Gastrocnemius medialis (tissue), 4 donors: ENCODE measurements at regions not wholly inside any gene's neighbourhood (a gene's known extent, or its start where the extent isn't known, plus 50 kb on each side); places are given as distances from the start of the nearest gene placed in this dataset.

Source experiments
- POLR2A ChIP-seq, 2 donors: fragments of 450-650 bp; IDR thresholded peaks; one replicate each; pipeline ENCODE4 v1.6.1; 2017; ENCODE audit warnings: antibody characterized with exemption in 2 of 2, mild to moderate bottlenecking in 2 of 2, moderate library complexity in 2 of 2
- TF ChIP-seq, protein P1 (sequence below), 5 experiments: fragments of 450-650 bp in 3 of 5; fragments of 200-600 bp in 2 of 5; sonication (generic) in 2 of 5; IDR thresholded peaks in 4 of 5; conservative IDR thresholded peaks in 1 of 5; 1 replicate in 4 of 5; 2 replicates in 1 of 5; pipeline ENCODE4 v1.5.1; 2016 to 2019; ENCODE audit warnings: antibody characterized with exemption in 5 of 5, mild to moderate bottlenecking in 3 of 5, moderate library complexity in 3 of 5

DNA sequence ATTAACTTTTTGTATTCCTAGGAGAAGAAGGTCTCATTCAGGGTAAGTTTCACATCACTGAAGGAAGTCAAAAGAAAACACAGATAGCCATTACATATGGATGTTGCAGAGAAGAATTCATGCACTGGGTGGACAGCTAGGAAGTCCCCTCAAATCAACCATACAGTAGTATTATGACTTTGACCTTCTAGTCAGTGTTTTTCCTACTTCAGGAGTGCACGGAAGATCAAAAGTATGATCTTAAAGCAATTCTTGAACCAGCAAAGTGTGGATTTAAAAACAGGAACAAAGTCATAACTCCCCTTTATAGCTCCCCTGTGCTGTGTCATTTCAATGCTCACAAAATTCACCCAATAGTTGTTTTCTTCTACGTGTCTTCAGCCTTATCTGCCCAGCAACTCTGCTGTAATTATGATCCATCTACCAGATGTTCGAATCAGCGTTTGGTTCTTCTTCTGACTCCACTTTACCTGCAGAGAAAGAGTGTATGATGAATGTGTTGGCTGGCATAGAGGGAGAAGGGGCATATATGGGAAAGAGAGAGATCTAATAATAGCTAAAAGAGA is 118.1 kb upstream of the MEIS2 start:
- TF ChIP-seq POLR2A (IDR thresholded peaks at IDR 0.05): no peak
- TF ChIP-seq, protein P1, sequence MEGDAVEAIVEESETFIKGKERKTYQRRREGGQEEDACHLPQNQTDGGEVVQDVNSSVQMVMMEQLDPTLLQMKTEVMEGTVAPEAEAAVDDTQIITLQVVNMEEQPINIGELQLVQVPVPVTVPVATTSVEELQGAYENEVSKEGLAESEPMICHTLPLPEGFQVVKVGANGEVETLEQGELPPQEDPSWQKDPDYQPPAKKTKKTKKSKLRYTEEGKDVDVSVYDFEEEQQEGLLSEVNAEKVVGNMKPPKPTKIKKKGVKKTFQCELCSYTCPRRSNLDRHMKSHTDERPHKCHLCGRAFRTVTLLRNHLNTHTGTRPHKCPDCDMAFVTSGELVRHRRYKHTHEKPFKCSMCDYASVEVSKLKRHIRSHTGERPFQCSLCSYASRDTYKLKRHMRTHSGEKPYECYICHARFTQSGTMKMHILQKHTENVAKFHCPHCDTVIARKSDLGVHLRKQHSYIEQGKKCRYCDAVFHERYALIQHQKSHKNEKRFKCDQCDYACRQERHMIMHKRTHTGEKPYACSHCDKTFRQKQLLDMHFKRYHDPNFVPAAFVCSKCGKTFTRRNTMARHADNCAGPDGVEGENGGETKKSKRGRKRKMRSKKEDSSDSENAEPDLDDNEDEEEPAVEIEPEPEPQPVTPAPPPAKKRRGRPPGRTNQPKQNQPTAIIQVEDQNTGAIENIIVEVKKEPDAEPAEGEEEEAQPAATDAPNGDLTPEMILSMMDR (IDR thresholded peaks at IDR 0.05 in 4 of 5, conservative IDR thresholded peaks at IDR 0.05 in 1 of 5): no peak
